Liver (tissue), 3 donors: ENCODE measurements at regions not wholly inside any gene's neighbourhood (a gene's known extent, or its start where the extent isn't known, plus 50 kb on each side); places are given as distances from the start of the nearest gene placed in this dataset.
"Not testable (repeated sequence)": the region's sequence is repeated elsewhere in the genome, so short reads cannot be mapped to it uniquely, and the experiment has no call there.

Experiments
- ATF3 ChIP-seq: IDR thresholded peaks from 2 replicates; pipeline ENCODE4 v1.6.1; 2016; ENCODE audit warnings: antibody characterized with exemption
- CTCF ChIP-seq: fragments of 150-350 bp; IDR thresholded peaks from 2 replicates; pipeline ENCODE4 v1.5.1; 2017; ENCODE audit warnings: improper control_type of control experiment, low read depth, low read length; ENCODE audit not compliant: missing input control
- GABPA ChIP-seq, 2 donors: IDR thresholded peaks in 1 of 2; conservative IDR thresholded peaks in 1 of 2; 2 replicates each; pipeline ENCODE4 v1.6.1; 2016; ENCODE audit warnings: antibody characterized with exemption in 2 of 2, mild to moderate bottlenecking in 1 of 2, moderate library complexity in 1 of 2
- MAX ChIP-seq: IDR thresholded peaks from 2 replicates; pipeline ENCODE4 v1.6.1; 2016; ENCODE audit warnings: antibody characterized with exemption
- NR2F2 ChIP-seq: IDR thresholded peaks from 2 replicates; pipeline ENCODE4 v1.6.1; 2016; ENCODE audit warnings: antibody characterized with exemption
- RAD21 ChIP-seq, 2 donors: IDR thresholded peaks; 2 replicates each; pipeline ENCODE4 v1.6.1; 2016; ENCODE audit warnings: antibody characterized with exemption in 2 of 2, mild to moderate bottlenecking in 2 of 2
- YY1 ChIP-seq: IDR thresholded peaks from 2 replicates; pipeline ENCODE4 v1.6.1; 2016; ENCODE audit warnings: antibody characterized with exemption, mild to moderate bottlenecking
- donor health status: healthy.
- donor health status: healthy.

GRCh38 chr7:51805783-51806431, 489.3 kb upstream of the COBL start:
- TF ChIP-seq CTCF; ATF3; GABPA (IDR thresholded peaks at IDR 0.05 in 1 of 2, conservative IDR thresholded peaks at IDR 0.05 in 1 of 2); MAX; YY1; NR2F2; RAD21 (IDR thresholded peaks at IDR 0.05): not testable (repeated sequence)
